SK-N-MC (cell line): ENCODE measurements at regions not wholly inside any gene's neighbourhood (a gene's known extent, or its start where the extent isn't known, plus 50 kb on each side); places are given as distances from the start of the nearest gene placed in this dataset.

ENCODE experiments used
- DNase-seq: peaks from one replicate; pipeline ENCODE4 v3.0.0-alpha.2; 2011; ENCODE audit warnings: low read depth, low spot score
- H3K27ac ChIP-seq: fragments of 200-600 bp; sonication (generic); 2 replicates; pipeline ENCODE4 v1.5.1; 2016; ENCODE audit warnings: mixed run types
- H3K36me3 ChIP-seq: fragments of 200-600 bp; sonication (generic); 2 replicates; pipeline ENCODE4 v1.6.1; 2017; ENCODE audit warnings: antibody characterized with exemption, low read length, mixed read lengths; ENCODE audit not compliant: insufficient read depth
- H3K4me3 ChIP-seq: fragments of 200-600 bp; sonication (generic); 2 replicates; pipeline ENCODE4 v1.5.1; 2016
- H3K9ac ChIP-seq: fragments of 200-600 bp; sonication (generic); 2 replicates; pipeline ENCODE4 v1.8.0; 2017; ENCODE audit warnings: mixed run types, mixed read lengths; ENCODE audit not compliant: insufficient read length
- H3K9me3 ChIP-seq: fragments of 200-600 bp; sonication (generic); 2 replicates; pipeline ENCODE4 v1.6.1; 2017; ENCODE audit warnings: low read depth, mild to moderate bottlenecking, antibody characterized with exemption, low read length, moderate library complexity, mixed read lengths
- EZH2 ChIP-seq: fragments of 200-600 bp; sonication (generic); IDR thresholded peaks from one replicate; pipeline ENCODE4 v1.6.1; 2017; ENCODE audit warnings: antibody characterized with exemption
- FOXP2 ChIP-seq: optimal IDR thresholded peaks from 2 replicates; pipeline ENCODE3; 2011; ENCODE audit warnings: mild to moderate bottlenecking, moderate library complexity; ENCODE audit not compliant: insufficient read depth; ENCODE audit errors: extremely low read length, control extremely low read depth
- POLR2AphosphoS5 ChIP-seq: IDR thresholded peaks from 2 replicates; pipeline ENCODE4 v1.6.1; 2012; ENCODE audit warnings: mild to moderate bottlenecking, low read depth, low read length, borderline replicate concordance

DNA sequence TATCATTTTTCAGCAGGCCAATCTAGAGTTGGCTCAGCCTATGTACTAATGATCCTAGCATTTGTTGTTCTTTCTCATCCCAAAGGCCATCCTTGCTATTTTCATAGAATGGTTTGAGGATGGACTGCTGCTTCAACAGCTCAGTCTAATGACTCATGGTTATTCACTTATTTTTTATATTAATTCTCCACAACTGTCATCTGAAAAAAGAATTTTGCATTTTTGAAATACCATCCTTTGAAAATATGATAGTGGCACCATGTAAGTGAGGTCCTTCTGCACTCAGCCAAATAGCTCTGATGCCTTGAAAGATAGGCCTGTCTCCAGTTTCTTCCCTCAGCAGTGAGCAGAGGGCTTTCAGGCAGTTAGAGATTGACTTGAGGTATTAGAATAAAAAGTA, 377.5 kb downstream of the LMO4 start:
- no peak for TF ChIP-seq FOXP2
- no peak for TF ChIP-seq POLR2AphosphoS5
- no peak for TF ChIP-seq EZH2
- Histone ChIP-seq H3K9me3 (no peaks in the 10 kb centered on the region), H3K27ac (no peak overlapping the region), H3K4me3 (no peak overlapping the region), H3K36me3 (no peaks in the 10 kb centered on the region), H3K9ac (no peak overlapping the region)
- no peak for DNase-seq

DNA sequence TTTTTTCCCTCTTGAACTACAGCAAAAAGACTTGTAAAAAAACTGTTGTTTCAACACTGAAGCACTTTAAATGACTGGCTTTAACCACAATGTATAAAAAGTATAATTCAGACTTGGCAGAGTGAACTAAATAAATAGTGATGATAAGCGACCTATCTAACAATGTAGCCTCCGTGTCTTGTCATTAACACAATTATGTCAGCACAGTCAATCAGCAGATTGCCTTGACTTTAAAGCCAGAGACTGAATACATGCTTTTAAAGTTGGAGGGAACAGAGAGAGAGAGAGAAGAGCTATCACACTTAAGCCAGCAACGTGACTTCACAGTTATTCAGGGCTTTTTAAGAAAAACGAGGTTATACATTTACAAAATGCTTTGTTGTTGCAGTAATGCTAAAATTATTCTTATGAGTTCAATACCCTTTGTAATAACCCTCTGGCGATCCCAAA, 378.1 kb downstream of the LMO4 start:
- Histone ChIP-seq H3K36me3 (no peaks in the 10 kb centered on the region), H3K4me3 (no peak overlapping the region), H3K9me3 (no peaks in the 10 kb centered on the region), H3K27ac (no peak overlapping the region), H3K9ac (no peak overlapping the region)
- TF ChIP-seq FOXP2 (no peak), POLR2AphosphoS5 (no peak), EZH2 (no peak)
- no peak for DNase-seq

DNA sequence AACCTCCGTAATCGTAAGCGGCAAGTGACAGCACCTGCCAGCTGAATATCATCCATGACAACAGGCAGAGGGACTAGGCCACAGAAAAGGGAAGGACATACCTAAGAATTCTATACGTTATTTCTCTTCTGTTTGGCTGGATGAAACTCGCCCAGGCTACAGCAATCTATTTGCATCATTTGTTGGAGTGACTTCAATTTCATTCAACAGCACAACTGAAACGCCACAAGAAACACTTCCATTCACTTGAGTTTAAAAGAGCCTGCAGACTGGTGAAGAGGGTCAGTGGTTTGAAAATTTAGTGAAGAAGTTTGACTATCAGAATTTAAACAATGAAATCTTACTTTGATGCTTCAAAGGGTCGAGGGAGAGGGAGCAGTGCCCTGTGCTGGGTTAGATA, 378.7 kb downstream of the LMO4 start:
- H3K9ac ChIP-seq, result no peak overlapping the region

DNA sequence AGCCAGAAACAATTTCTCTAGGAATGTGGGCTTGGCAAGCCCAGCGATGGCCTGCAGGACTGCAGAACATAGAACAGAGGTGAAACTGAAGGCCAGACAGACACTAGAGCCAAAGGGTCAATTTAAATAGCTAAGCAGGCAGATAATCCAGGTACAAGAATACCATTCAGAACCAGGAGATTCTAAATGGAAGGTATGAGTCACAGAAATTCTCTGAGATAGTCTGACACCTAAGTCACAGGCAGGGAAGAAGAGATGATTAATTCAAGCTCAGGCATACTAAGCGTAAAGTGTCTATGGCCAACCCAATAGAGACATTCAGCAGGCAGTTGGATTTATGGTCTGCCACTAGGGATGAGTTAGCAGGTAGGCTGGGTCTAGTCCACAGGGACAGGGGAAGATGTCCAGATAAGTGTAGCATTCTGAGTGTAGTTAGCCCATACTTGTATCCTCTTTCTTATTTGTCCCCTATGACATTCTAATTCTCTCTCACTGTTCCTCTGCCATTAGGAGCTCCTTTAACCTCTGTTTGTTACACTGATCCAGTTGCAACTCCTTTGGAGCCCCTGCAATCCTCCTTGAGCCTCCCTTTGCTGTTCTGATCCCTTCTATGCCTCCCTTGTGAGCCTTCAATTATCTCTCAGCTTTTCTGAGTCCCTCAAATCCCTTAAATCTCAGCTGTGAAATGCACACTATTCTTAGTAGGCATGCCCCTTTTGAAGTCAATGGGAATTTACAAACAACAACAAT, 383.8 kb downstream of the LMO4 start:
- no peak overlapping the region for H3K4me3 ChIP-seq
- TF ChIP-seq EZH2, result no peak
- no peak for TF ChIP-seq POLR2AphosphoS5
- TF ChIP-seq FOXP2, result no peak
- H3K9ac ChIP-seq, result no peak overlapping the region
- no peaks in the 10 kb centered on the region for H3K36me3 ChIP-seq
- DNase-seq, result no peak
- no peak overlapping the region for H3K27ac ChIP-seq
- H3K9me3 ChIP-seq, result no peaks in the 10 kb centered on the region

More for the DNA sequence above, 378.7 kb downstream of the LMO4 start:
- Histone ChIP-seq H3K9me3 (no peaks in the 10 kb centered on the region), H3K4me3 (no peak overlapping the region), H3K27ac (no peak overlapping the region), H3K36me3 (no peaks in the 10 kb centered on the region)
- no peak for DNase-seq
- TF ChIP-seq FOXP2, result no peak
- no peak for TF ChIP-seq POLR2AphosphoS5
- no peak for TF ChIP-seq EZH2

DNA sequence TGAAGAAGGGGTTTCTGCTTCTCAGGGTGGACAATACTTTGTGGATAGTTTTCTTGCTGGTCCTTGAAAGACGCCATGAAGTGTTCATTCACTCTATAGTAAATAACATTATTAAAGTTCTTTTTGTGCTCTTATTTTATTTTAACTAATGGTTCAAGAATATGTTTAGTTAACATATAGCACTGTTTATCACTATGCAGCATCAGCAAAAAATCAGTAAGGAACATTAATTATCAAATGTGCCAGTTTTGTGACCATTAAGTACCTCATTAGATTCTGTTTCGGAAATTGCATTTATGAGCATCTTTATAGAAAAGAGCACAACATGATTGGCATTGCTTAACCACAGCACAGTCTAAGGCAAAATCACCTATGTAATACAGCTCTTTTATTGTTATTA, 385.6 kb downstream of the LMO4 start:
- Histone ChIP-seq H3K4me3 (no peak overlapping the region), H3K9me3 (no peaks in the 10 kb centered on the region), H3K9ac (no peak overlapping the region), H3K27ac (no peak overlapping the region), H3K36me3 (no peaks in the 10 kb centered on the region)
- TF ChIP-seq POLR2AphosphoS5 (no peak), EZH2 (no peak), FOXP2 (no peak)
- no peak for DNase-seq

DNA sequence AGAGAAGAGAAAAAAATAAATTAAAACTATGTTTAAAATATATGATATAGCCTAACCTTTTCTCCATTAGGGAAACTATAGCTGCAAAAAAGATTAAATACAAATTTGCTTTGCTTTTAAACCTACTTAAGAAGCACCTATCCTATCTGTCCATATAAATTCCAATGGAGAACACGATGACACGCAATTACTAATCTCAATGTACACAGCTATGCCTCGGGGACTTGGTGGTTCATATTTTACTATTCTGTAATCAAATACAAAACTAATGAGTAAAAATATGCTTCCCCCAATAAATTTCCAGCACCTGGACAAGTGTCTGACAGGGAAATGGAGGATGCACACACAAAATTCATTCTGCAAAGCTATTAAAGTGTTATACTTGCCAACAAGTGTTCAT, 386.4 kb downstream of the LMO4 start:
- H3K9ac ChIP-seq, result no peak overlapping the region
- H3K27ac ChIP-seq, result no peak overlapping the region
- no peak overlapping the region for H3K4me3 ChIP-seq
- TF ChIP-seq FOXP2 (no peak), POLR2AphosphoS5 (no peak), EZH2 (no peak)
- no peak for DNase-seq
- no peaks in the 10 kb centered on the region for H3K9me3 ChIP-seq
- no peaks in the 10 kb centered on the region for H3K36me3 ChIP-seq

DNA sequence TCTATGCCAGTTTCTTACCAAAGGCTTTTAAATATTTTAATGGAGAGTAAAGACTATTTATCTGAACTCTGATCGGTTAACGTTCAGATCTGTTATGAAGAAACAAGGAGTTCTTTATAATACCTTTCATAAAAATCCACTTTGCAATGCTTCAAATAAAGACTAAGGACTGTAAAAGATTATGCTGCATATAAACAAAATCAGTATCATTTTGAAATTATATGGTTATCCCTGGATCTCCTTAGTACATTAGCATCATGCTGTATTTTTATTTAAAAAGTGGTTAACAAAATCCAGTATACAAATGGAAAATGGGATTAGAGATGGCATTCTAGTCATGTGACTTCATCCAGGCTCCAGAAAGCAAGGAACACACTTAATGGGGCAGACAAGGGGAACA, 386.8 kb downstream of the LMO4 start:
- DNase-seq, result no peak
- TF ChIP-seq EZH2 (no peak), POLR2AphosphoS5 (no peak), FOXP2 (no peak)
- no peaks in the 10 kb centered on the region for H3K36me3 ChIP-seq
- H3K9me3 ChIP-seq, result no peaks in the 10 kb centered on the region
- no peak overlapping the region for H3K4me3 ChIP-seq
- H3K9ac ChIP-seq, result no peak overlapping the region
- no peak overlapping the region for H3K27ac ChIP-seq

DNA sequence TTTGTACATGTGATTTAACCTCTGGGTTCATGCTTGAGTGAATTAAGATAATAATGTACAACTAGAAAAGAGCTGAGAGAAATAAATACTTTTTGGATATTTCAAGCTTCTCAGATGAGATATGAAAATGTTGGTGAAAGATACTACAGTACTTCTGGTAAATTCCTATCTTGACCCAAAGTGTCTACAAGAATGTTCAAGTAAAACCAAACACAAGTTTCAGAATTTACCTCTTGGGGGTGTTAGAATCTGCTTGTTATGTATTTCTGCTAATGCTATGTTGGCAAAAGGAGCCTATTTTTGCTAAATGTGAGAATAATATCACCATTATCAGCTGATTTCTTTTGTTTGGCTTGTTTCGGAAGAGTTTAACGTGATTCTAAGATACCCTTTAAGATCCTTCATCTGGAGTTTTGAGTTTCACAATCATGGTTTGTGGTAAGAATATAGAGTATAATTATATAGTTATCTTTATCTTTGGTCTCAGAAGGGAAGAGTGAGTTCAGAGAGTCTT, 388.5 kb downstream of the LMO4 start:
- no peaks in the 10 kb centered on the region for H3K36me3 ChIP-seq
- H3K9me3 ChIP-seq, result no peaks in the 10 kb centered on the region
- H3K9ac ChIP-seq, result no peak overlapping the region
- no peak overlapping the region for H3K4me3 ChIP-seq
- H3K27ac ChIP-seq, result no peak overlapping the region
- DNase-seq, result no peak
- TF ChIP-seq FOXP2 (no peak), EZH2 (no peak), POLR2AphosphoS5 (no peak)
